ENCODE measurements at regions not wholly inside any gene's neighbourhood (a gene's known extent, or its start where the extent isn't known, plus 50 kb on each side); places are given as distances from the start of the nearest gene placed in this dataset.

DNA sequence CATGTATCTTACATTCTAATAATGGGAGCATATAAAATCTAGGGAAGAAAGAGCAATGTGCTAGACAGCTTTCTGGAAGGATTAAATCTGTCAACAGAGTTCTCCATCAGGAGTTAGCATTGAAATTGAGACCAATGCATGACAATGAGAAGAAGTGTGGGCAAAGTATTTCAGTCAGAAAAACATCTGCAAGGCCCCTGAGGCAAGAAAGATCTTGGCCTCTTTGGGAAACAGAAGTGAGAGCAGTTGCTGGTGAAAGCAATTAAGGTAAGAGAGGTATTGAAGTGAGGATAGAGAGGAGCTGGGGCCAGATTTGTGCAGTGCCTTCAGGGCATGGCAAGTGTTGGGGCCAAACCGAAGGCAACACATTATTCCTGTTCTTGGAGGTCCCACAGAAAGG is 999.1 kb downstream of the STPG2 start:
- DNase-seq = no peak
- no peaks in the 10 kb centered on the region for H3K36me3 ChIP-seq
- intact Hi-C loops (cut with DNase I; ENCODE audit: low total_unique reads) = no loop called here
- no peak overlapping the region for H3K4me3 ChIP-seq
- H3K9me3 ChIP-seq = no peaks in the 10 kb centered on the region
- no peak overlapping the region for H3K27ac ChIP-seq
- no peaks in the 10 kb centered on the region for H3K4me1 ChIP-seq
- TF ChIP-seq, protein P1, sequence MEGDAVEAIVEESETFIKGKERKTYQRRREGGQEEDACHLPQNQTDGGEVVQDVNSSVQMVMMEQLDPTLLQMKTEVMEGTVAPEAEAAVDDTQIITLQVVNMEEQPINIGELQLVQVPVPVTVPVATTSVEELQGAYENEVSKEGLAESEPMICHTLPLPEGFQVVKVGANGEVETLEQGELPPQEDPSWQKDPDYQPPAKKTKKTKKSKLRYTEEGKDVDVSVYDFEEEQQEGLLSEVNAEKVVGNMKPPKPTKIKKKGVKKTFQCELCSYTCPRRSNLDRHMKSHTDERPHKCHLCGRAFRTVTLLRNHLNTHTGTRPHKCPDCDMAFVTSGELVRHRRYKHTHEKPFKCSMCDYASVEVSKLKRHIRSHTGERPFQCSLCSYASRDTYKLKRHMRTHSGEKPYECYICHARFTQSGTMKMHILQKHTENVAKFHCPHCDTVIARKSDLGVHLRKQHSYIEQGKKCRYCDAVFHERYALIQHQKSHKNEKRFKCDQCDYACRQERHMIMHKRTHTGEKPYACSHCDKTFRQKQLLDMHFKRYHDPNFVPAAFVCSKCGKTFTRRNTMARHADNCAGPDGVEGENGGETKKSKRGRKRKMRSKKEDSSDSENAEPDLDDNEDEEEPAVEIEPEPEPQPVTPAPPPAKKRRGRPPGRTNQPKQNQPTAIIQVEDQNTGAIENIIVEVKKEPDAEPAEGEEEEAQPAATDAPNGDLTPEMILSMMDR (IDR thresholded peaks at IDR 0.05) = no peak
- no peak for TF ChIP-seq POLR2A (IDR thresholded peaks at IDR 0.05)
- no peaks in the 10 kb centered on the region for H3K27me3 ChIP-seq

DNA sequence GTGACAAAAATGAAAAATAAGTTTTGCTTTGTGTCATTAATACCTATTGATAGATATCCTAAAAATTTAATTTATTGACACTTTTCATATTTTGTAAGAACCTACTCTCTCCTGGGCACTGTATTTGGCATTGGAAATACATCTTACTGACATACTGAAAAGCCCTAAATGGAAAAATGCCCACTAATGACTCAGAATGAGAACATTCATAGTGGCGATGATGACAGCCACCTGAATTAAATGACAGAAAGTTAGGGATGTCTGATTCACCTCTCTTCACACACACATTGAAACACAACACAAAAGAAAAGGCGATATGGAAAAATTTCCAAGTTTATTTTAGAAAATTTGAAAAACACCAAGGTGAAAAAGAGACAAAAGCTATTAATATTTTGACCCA is 992.3 kb downstream of the STPG2 start:
- Histone ChIP-seq H3K4me3 (no peak overlapping the region), H3K27me3 (no peaks in the 10 kb centered on the region), H3K36me3 (no peaks in the 10 kb centered on the region), H3K9me3 (no peaks in the 10 kb centered on the region), H3K4me1 (no peaks in the 10 kb centered on the region), H3K27ac (no peak overlapping the region)
- intact Hi-C loops (cut with DNase I; ENCODE audit: low total_unique reads) = no loop called here
- TF ChIP-seq POLR2A (IDR thresholded peaks at IDR 0.05) = no peak
- TF ChIP-seq, protein P1 (IDR thresholded peaks at IDR 0.05) = no peak
- no peak for DNase-seq

DNA sequence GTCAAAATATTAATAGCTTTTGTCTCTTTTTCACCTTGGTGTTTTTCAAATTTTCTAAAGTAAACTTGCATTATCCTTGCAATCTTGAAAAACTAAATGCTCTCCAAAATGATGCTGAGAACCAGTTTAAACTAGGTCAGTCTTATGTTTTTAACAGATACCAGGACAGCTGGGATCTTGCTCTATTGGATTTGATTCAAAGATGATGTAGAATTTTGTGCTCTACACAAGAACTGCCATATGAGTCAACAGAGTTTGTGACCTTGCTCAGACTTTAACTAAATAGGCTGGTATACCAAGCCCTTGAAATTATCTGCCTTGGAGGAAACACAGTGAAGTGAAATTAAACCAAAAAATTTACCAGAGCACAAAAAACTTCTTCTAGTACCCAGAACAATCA is 991.1 kb downstream of the STPG2 start:
- Histone ChIP-seq H3K9me3 (no peaks in the 10 kb centered on the region), H3K27me3 (no peaks in the 10 kb centered on the region), H3K4me3 (no peak overlapping the region), H3K4me1 (no peaks in the 10 kb centered on the region), H3K36me3 (no peaks in the 10 kb centered on the region), H3K27ac (no peak overlapping the region)
- no peak for TF ChIP-seq POLR2A (IDR thresholded peaks at IDR 0.05)
- TF ChIP-seq, protein P1 (IDR thresholded peaks at IDR 0.05) = no peak
- intact Hi-C loops (cut with DNase I; ENCODE audit: low total_unique reads) = no loop called here
- no peak for DNase-seq

DNA sequence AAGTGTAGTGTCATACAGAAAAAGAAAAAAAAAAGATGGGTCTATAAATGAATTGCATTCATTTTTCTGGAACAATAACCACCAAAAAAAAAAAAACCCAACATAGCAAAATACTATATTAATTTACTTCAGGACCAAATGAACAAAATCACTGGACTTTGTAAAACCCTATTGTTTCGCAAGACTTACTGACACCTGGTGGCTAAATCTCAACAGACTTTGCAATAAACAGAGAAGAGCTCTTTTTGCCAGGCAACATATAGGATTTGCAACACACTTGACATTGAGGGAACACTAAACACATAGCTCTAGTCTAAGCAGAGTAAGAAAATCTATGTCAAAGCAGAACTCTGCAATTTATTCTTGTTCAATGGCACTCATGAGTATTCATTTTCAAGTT is 990.2 kb downstream of the STPG2 start:
- Histone ChIP-seq H3K36me3 (no peaks in the 10 kb centered on the region), H3K9me3 (no peaks in the 10 kb centered on the region), H3K4me1 (no peaks in the 10 kb centered on the region), H3K27me3 (no peaks in the 10 kb centered on the region), H3K27ac (no peak overlapping the region), H3K4me3 (no peak overlapping the region)
- intact Hi-C loops (cut with DNase I; ENCODE audit: low total_unique reads) = no loop called here
- no peak for TF ChIP-seq POLR2A (IDR thresholded peaks at IDR 0.05)
- TF ChIP-seq, protein P1 (IDR thresholded peaks at IDR 0.05) = no peak
- DNase-seq = no peak

DNA sequence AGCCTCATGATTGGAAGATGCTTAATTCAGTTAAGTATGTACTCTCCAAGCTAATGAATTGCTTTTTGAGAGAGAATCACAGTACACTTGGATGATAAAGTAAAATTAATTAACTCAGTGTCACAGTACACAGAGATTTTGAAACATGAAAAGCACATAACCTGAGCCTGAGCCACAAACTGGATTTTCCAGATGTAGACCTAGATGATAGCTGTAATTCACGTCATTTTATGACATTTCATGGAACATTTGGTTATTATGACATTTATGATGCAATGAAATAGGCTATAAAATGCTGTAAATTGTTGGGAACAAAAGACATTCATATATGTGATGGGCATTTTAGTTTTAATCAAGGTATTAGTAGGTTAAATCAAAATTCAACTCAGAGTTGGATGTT is 983.7 kb downstream of the STPG2 start:
- Histone ChIP-seq H3K4me3 (no peak overlapping the region), H3K27me3 (no peaks in the 10 kb centered on the region), H3K27ac (no peak overlapping the region), H3K36me3 (no peaks in the 10 kb centered on the region), H3K4me1 (no peaks in the 10 kb centered on the region), H3K9me3 (no peaks in the 10 kb centered on the region)
- intact Hi-C loops (cut with DNase I; ENCODE audit: low total_unique reads) = no loop called here
- no peak for TF ChIP-seq POLR2A (IDR thresholded peaks at IDR 0.05)
- TF ChIP-seq, protein P1 (IDR thresholded peaks at IDR 0.05) = no peak
- DNase-seq = no peak
